ENCODE measurements at regions not wholly inside any gene's neighbourhood (a gene's known extent, or its start where the extent isn't known, plus 50 kb on each side); places are given as distances from the start of the nearest gene placed in this dataset.

DNA sequence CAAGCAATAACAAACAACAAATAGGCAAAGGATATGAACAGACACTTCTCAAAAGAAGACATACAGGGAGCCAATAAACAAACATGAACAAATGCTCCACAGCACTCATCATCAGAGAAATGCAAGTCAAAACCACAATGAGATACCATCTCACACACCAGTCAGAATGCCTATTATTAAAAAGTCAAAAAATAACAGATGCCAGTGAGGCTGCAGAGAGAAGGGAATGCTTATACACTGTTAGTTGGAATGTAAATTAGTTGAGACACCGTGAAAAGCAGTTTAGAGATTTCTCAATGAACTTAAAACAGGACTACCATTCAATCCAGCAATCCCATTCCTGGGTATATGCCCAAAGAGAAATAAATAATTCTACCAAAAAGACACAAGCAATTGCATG lies 129.8 kb upstream of the MAGEB2 start:
- no peak for DNase-seq

DNA sequence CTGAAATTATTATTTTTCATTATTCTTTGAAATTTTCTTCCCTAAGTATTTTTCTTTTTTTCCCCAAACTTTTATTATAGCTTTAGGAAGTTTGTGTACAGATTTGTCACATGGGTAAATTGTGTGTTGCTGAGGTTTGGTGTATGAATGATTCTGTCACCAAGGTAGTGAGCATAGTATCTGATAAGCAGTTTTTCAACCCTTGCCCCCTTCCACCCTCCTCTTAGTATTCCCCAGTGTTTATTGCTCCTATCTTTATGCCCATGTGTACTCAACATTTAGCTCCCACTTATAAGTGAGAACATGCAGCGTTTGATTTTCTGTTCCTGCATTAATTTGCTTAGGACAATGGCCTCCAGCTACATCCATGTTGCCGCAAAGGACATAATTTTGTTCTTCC lies 103.9 kb upstream of the MAGEB2 start:
- TF ChIP-seq, protein P1, sequence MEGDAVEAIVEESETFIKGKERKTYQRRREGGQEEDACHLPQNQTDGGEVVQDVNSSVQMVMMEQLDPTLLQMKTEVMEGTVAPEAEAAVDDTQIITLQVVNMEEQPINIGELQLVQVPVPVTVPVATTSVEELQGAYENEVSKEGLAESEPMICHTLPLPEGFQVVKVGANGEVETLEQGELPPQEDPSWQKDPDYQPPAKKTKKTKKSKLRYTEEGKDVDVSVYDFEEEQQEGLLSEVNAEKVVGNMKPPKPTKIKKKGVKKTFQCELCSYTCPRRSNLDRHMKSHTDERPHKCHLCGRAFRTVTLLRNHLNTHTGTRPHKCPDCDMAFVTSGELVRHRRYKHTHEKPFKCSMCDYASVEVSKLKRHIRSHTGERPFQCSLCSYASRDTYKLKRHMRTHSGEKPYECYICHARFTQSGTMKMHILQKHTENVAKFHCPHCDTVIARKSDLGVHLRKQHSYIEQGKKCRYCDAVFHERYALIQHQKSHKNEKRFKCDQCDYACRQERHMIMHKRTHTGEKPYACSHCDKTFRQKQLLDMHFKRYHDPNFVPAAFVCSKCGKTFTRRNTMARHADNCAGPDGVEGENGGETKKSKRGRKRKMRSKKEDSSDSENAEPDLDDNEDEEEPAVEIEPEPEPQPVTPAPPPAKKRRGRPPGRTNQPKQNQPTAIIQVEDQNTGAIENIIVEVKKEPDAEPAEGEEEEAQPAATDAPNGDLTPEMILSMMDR (IDR thresholded peaks at IDR 0.05; ENCODE audit: unreplicated experiment) = no peak
- H3K27ac Mint-ChIP-seq (ENCODE audit: unreplicated experiment) = no peak overlapping the region
- intact Hi-C loops (cut with micrococcal nuclease; ENCODE audit: unreplicated experiment) = no loop called here
- H3K4me1 Mint-ChIP-seq (ENCODE audit: low read depth, unreplicated experiment) = no peaks in the 10 kb centered on the region
- CTCF ChIA-PET = interaction anchor here (0.6 kb wide), 1 partner anchor 34 kb away, joined by 3 read pairs; no protein-coding TSS in a partner anchor
- DNase-seq = no peak
- no peaks in the 10 kb centered on the region for H3K36me3 Mint-ChIP-seq (ENCODE audit: insufficient read depth, unreplicated experiment)
- no peaks in the 10 kb centered on the region for H3K27me3 Mint-ChIP-seq (ENCODE audit: unreplicated experiment)
- H3K9me3 Mint-ChIP-seq (ENCODE audit: low read depth, unreplicated experiment) = no peaks in the 10 kb centered on the region
- H3K4me3 Mint-ChIP-seq (ENCODE audit: low read depth, unreplicated experiment) = no peak overlapping the region
- no TSS peak for BruUV-seq (replicated peaks)

More for the DNA sequence above, 129.8 kb upstream of the MAGEB2 start:
- Mint-ChIP-seq H3K4me3 (ENCODE audit: low read depth, unreplicated experiment) (no peak overlapping the region), H3K9me3 (ENCODE audit: low read depth, unreplicated experiment) (peaks cover 3% of the 10 kb centered on the region), H3K36me3 (ENCODE audit: insufficient read depth, unreplicated experiment) (no peaks in the 10 kb centered on the region), H3K4me1 (ENCODE audit: low read depth, unreplicated experiment) (no peaks in the 10 kb centered on the region), H3K27me3 (ENCODE audit: unreplicated experiment) (no peaks in the 10 kb centered on the region), H3K27ac (ENCODE audit: unreplicated experiment) (no peak overlapping the region)
- TF ChIP-seq, protein P1 (IDR thresholded peaks at IDR 0.05; ENCODE audit: unreplicated experiment) = no peak
- intact Hi-C loops (cut with micrococcal nuclease; ENCODE audit: unreplicated experiment) = no loop called here
- CTCF ChIA-PET = no interaction called here
- BruUV-seq (replicated peaks) = no TSS peak

- CTCF ChIA-PET = interaction anchor here (0.6 kb wide), 1 partner anchor 101 kb away, joined by 4 read pairs; no protein-coding TSS in a partner anchor
- BruUV-seq (replicated peaks) = no TSS peak
- intact Hi-C loops (cut with micrococcal nuclease; ENCODE audit: unreplicated experiment) = loop anchor here (1.0 to 10.0 kb wide), 4 partner anchors 55 to 362 kb away; no protein-coding TSS in a partner anchor
- no peaks in the 10 kb centered on the region for H3K36me3 Mint-ChIP-seq (ENCODE audit: insufficient read depth, unreplicated experiment)
- no peaks in the 10 kb centered on the region for H3K4me1 Mint-ChIP-seq (ENCODE audit: low read depth, unreplicated experiment)
- peak; percentile 10 for DNase-seq
- no peaks in the 10 kb centered on the region for H3K27me3 Mint-ChIP-seq (ENCODE audit: unreplicated experiment)
- TF ChIP-seq, protein P1 (IDR thresholded peaks at IDR 0.05; ENCODE audit: unreplicated experiment) = no peak
- H3K9me3 Mint-ChIP-seq (ENCODE audit: low read depth, unreplicated experiment) = no peaks in the 10 kb centered on the region
- H3K4me3 Mint-ChIP-seq (ENCODE audit: low read depth, unreplicated experiment) = no peak overlapping the region
- no peak overlapping the region for H3K27ac Mint-ChIP-seq (ENCODE audit: unreplicated experiment)
Observed at GRCh38 chrX:30141966-30142365, 73.4 kb upstream of the MAGEB2 start.

DNA sequence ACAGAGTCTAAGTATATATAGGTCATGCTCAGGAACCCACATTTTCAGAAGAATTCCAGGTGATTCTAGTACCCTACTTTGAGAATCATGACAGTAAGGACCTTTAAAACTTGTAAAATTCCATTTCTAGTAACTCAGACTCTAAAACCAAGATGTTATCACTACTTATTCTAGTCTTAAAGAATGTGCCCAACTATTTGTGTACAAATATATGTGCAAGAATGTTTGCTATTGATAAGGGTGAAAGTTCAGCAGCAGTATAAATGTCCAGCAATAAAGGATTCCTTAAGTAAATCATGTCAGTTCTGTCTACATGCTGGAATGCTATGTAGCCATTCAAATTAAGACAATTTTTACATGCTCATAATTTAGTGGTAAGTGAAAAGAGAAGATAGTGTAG lies 71.1 kb upstream of the MAGEB2 start:
- H3K36me3 Mint-ChIP-seq (ENCODE audit: insufficient read depth, unreplicated experiment) = no peaks in the 10 kb centered on the region
- TF ChIP-seq, protein P1 (IDR thresholded peaks at IDR 0.05; ENCODE audit: unreplicated experiment) = no peak
- no peaks in the 10 kb centered on the region for H3K27me3 Mint-ChIP-seq (ENCODE audit: unreplicated experiment)
- BruUV-seq (replicated peaks) = no TSS peak
- no peak for DNase-seq
- H3K27ac Mint-ChIP-seq (ENCODE audit: unreplicated experiment) = no peak overlapping the region
- no peak overlapping the region for H3K4me3 Mint-ChIP-seq (ENCODE audit: low read depth, unreplicated experiment)
- H3K9me3 Mint-ChIP-seq (ENCODE audit: low read depth, unreplicated experiment) = peaks cover 5% of the 10 kb centered on the region
- CTCF ChIA-PET = no interaction called here
- intact Hi-C loops (cut with micrococcal nuclease; ENCODE audit: unreplicated experiment) = loop anchor here (5.0 to 10.0 kb wide), 3 partner anchors 53 to 343 kb away; no protein-coding TSS in a partner anchor
- H3K4me1 Mint-ChIP-seq (ENCODE audit: low read depth, unreplicated experiment) = no peaks in the 10 kb centered on the region
